GM18511 (cell line): ENCODE measurements at regions not wholly inside any gene's neighbourhood (a gene's known extent, or its start where the extent isn't known, plus 50 kb on each side); places are given as distances from the start of the nearest gene placed in this dataset.

Source experiments
- ATAC-seq: cut with Tn5 transposase; IDR thresholded peaks from one replicate; pipeline ENCODE4 v1.9.1; 2021; ENCODE audit warnings: mild to moderate bottlenecking, moderate library complexity; ENCODE audit not compliant: unreplicated experiment

DNA sequence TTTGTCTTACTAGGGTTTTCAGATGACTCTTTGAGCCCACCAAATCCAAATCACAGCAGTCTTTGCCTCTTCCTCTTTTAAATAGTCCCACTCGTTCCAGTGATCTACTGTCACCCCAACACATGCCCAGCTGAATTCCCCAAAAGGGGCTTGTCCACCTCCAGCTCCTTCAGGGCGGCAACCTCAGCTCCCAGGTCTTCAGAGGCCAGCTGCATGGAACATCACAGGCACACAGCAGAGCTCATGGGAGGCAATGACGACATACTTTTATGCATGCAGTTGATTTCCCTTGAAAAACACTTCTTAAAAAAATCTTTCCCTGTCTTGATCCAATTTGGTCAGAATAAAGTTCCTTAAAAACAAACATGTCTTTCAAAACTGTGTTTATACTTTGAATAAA is 244.3 kb upstream of the NR2F2 start:
- ATAC-seq = no peak

DNA sequence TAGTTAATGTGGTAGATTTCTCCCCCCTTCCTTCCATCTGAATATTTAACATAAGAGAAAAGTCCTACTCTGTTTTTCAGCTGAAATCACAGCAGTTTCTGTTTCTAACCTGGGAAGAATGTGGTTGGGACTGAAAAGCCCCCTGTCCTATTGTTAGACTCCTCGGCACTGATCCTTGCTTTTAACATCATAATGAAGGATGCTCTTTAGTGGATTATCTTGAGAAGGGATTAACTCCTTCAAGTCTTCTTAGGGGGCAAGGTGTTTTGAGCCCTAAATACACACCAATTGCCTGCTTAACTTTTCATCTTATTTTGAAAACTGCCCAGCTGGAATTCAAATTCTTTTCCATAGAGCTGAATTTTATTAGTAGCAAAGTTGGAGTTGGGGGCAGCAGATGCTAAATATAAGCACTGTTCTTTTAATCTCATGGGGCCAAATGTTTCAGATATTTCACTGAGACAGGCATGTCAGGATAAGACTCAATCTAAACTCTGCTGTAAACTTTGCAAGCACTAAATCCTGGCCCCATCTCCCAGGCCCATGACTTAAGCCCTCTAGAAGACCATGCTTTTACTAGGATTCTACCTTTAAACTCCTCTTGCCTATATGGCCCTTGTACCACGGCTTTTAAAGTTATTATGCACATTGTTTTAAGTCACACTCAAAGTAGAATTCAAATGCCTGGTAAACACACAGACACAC is 243.2 kb upstream of the NR2F2 start:
- no peak for ATAC-seq

DNA sequence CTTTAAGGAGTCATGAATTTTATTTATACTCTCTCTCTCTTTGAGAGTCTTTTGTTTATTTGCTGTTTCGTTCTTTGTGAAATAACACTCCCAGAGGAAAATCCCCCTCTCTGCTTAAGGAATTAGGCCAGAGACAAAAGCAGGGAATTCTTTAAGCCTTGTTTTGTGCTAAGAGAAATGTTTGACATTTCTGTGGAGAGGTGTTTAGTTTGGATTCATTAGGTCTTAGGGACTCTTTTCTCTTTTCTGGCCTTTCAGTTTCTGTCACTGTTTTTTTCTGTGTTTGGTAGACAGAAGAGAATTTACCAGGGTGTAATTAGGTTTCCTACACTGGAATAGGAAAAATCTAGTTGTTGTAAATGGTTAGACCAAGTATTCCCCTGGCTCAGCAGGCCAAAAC is 241.8 kb upstream of the NR2F2 start:
- ATAC-seq = no peak

DNA sequence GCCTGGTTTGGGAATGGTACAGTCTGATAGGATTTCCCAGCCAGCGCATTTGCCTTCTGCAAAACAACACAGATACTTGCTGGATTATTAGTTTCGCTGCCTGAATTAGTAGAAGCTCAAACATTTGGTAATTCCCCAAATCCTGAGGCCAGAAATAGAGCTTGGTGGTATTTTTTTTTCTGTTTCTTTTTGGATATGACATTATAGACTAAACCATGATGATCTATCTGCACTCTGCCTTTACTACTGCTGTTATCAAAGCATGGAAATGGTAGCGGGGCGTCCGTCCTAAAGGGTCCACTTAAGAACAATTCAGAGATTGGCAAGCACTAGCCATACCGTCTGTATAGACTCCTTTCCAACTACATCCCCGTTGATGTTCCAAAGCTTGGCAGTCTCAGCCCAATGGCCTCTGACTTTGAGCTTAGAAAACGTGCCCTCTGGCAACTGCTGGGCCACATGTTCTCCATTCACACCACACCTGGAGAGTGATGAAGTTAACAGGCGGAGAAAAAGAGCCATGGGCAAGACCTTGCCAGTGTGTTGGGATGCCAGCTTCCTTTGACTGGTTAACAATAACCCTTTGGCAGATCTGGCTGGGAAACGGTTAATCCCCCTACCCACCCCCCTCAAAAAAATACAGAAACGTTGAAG is 241.0 kb upstream of the NR2F2 start:
- ATAC-seq = no peak

DNA sequence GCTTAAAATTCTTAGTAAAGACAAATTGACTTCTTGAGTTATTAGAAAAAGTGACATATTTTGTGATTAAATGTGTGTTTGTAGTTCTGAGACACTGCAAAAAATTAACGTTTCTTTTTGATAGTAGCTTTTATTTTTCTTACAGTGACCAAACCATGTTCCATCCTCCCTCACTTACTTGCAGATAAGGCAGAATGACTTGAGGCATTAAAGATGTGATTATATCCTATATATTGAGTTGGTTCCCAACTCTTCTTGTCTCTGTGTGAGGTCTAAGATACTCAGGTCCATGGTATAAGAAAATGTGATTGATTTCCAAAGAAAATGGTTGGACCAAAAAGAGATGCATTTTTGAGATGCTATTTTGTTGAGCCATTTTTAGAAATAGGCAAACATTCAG is 238.3 kb upstream of the NR2F2 start:
- no peak for ATAC-seq

DNA sequence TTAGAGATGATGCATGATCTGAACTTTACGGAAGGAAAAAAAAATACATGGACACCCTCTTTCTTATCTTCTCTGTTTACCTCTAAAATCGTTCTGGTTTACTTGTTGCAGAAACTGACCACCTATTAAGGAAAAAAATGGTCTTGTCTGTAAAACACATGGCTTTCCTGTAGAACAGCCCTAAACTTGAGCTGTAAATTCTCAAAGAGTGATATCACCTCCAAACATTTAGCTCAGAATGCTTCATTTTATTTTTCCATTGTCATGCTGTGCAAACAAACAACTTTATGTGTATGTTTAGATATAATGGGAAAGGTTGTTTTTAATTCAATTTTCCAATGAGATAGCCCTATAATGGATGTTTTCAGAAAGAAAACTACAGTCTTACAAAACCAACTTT is 237.4 kb upstream of the NR2F2 start:
- no peak for ATAC-seq

DNA sequence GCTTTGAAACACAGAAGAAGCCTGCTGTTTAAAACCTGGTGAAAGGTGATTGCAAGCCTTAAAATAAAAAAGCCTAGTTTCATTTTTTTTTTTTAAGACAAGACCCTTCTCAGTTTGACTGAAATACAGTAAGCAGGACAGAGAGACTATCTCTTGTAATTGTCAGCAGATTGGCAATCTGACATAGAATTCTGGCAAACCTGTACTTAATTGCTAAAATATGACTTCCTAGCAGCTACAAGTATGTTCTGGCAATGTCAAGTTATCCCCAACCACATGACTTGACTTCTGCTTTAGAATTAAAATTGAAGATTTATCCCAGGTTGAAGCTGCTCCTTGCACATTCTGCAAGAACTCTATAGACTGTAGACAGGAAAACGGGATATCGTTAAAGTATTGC is 232.8 kb upstream of the NR2F2 start:
- no peak for ATAC-seq

DNA sequence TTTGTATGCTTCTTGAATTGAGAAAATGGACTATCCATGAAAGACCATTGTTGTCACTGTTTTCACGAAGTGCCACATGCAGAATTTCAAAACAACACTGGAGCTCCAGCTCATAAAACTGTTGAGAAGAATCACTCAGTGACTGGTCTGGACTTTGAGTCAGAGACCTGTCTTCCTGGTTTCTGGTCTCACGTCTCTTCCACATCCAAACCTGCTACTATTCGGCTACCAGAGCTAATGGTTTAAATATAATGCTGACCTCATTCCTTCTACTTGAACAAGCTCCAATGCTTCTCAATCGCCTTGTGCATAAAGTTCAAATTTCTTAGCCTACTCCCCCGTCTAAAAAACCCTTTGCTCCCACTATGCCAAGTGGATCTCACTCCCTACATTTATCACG is 227.9 kb upstream of the NR2F2 start:
- no peak for ATAC-seq

DNA sequence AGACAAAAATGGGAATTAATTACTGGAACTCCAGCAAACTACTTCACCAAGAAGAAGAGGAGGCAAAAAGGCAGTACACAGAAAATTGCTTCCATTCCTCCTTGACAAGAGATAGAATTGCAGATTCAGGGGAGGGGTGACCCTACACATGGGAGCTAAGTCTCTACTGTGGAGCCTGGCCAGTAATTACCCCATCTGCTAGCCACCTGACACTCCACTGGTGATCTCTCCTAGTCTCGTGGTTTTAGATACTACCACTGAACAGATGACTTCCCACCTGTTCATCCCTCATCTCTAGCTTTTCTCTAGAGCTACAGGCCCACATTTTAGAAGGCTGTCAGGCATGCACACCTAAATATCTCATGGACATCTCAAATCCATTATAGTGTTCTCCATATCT is 224.3 kb upstream of the NR2F2 start:
- no peak for ATAC-seq

DNA sequence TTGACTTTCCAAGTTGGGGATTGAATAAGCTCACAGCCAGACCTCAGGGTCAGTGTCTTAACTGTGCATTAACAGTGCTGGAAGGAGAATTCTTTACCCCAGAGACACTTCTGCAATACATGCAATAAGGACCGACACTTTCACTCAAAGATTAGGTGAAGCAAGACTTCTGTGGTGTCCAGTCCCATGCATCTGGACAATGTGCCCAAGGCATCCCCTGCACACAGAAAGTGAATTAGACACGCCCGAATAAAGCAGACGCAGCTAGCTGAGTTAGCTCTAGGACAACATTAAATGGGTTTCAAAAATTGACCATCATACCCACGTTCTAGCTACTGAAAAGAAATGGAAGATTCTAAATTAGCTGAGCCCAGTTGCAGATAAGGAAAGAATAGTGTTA is 223.9 kb upstream of the NR2F2 start:
- no peak for ATAC-seq

DNA sequence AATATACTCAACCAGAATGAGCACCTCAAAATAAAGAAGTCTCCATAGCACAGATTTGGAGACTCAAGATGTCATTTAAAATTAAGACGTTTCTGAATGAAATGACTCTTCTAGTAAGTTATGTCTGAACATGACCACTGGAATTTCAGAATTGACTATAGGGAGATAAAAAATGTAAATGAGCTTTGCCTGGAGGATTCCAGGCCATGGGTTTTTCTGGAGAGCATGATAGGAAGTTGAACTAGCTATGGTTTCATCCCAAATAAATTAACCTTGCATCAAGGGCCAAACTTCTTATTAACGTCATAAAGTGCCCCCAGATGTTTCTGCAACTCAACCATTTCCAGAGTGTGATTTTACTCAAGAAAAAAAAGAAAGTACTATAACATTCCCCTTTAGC is 222.6 kb upstream of the NR2F2 start:
- ATAC-seq = no peak

DNA sequence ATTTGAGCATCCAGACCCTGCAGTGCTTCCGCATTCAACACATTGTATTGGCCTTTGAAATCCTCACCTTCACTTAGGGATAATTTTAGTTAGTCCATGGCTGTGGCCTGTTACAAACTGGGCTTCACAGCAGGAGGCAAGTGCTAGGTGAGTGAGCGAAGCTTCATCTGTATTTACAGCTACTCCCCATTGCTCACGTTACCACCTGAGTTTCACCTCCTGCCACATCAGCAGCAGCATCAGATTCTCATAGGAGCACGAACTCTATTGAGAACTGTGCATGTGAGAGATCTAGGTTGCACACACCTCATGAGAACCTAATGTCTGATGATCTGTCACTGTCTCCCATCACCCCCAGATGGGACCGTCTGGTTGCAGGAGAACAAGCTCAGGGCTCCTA is 222.1 kb upstream of the NR2F2 start:
- no peak for ATAC-seq

DNA sequence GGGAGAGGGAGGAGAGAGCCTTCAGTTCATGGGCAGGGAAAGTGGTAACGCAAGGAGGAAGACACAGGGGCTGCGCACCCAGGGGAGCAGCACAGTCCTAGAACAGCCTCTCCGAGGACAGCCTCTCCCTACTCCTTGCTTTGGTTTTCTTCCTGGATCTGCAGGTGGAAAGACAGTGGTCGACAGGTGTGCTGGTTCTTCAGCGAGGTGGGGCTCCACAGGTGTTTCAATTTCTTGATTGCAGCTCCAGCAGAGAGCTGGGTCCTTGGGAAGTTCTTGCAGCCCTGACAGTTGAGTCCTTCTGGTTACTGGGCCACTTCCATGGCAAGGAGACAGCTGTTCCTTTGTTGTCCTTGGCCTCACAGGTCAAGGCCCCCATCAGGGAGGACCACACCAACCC is 220.7 kb upstream of the NR2F2 start:
- no peak for ATAC-seq

DNA sequence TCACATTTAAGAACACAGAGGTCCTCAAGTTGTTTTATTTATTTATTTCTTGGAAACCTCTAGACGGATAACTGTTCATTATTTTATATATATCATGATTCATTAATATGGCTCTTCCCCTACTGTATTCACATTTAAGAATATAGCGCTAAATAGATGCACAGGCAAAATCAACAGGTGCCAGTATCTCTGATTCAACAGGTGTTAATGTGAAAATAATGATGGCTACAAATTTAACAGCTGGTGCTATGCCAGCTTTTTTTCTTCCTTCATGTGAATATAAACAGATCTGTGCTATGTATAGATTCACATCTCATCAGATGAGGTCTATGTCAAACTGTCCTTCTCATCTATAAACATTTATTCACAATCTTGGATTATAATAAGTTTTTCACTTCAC is 218.5 kb upstream of the NR2F2 start:
- ATAC-seq = no peak

DNA sequence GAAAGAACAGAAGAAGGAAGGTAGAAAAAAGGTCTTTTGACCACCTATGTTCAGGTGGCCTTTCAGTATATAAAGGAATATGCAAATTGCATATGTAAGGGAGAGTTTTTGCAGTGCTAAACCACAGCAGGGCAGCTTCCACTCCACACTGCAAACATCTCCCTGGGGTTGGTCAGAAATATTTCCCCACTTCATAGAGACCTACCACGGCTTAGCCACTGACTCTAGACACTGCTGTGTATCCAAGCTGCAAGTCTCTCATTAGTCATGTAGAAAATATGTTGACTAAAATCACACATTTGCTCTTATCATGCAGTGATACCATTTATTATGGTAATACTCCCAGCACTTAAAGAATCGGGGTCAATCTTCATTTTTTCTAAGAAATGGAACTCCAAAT is 214.9 kb upstream of the NR2F2 start:
- no peak for ATAC-seq

DNA sequence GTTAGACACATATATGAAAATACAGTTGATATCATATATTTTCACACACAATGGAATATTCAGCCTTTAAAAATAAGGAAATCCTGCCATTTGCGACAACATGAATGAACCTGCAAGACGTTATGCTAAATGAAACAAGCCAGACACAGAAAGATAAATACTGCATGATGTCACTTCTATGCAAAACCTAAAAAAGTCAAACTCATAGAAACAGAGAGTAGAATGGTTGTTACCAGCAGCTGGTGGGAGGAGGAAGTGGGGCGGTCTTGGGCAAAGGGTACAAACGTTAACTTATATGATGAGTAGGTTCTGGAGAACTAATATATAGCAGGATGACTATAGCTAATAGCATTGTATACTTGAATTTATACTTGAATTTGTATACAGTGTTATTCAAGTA is 213.2 kb upstream of the NR2F2 start:
- ATAC-seq = no peak

DNA sequence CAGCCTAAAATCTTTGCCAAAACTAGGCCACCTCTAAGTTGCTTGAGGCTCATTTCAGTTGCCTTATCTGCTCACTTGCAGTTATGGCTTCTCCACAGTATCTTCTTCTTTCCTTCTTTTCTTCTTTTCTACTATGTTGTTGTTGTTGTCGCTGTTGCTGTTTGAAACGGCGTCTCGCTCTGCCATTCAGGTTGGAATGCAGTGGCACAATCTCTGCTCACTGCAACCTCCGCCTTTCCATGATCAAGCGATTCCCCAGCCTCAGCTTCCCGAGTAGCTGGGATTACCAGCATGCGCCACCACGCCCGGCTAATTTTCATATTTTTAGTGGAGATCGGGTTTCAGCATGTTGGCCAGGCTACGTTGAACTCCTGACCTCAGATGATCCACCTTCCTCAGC is 210.8 kb upstream of the NR2F2 start:
- no peak for ATAC-seq

DNA sequence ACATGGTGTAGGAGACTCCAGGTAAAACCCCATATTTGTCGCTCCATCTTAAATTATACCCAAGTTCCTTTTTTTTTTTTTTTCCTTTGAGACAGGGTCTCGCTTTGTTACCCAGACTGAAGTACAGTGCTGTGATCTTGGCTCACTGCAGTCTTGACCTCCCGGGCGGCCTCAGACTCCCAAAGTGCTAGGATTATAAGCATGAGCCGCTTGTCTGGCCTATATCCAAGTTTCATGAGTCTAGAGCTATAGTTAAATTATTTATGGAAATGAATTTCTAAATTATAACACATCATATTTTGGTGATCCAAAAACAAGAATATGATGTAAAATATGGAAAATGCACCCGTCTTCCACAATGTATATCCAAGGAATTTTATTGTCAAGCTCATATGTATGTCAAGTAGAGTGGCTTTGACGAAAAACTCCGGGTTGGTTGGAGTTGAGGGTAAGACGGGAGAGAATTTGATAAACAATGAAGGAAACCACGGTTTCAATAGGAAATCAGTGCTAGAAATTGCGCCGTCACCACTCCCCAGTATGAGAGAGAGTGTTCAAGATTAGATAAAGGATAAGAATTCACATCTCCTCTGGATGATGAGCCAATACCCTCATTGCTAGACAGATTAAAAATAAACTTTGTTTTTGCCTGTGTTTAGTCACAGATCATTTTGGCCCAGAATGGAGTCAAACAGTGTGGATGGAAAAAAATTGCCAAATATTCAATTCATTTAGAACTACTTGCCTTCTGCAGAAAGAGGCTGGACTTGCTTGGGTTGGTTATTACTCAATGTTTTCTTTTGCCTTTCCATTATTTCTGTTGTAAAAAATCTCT is 209.2 kb upstream of the NR2F2 start:
- ATAC-seq = no peak

DNA sequence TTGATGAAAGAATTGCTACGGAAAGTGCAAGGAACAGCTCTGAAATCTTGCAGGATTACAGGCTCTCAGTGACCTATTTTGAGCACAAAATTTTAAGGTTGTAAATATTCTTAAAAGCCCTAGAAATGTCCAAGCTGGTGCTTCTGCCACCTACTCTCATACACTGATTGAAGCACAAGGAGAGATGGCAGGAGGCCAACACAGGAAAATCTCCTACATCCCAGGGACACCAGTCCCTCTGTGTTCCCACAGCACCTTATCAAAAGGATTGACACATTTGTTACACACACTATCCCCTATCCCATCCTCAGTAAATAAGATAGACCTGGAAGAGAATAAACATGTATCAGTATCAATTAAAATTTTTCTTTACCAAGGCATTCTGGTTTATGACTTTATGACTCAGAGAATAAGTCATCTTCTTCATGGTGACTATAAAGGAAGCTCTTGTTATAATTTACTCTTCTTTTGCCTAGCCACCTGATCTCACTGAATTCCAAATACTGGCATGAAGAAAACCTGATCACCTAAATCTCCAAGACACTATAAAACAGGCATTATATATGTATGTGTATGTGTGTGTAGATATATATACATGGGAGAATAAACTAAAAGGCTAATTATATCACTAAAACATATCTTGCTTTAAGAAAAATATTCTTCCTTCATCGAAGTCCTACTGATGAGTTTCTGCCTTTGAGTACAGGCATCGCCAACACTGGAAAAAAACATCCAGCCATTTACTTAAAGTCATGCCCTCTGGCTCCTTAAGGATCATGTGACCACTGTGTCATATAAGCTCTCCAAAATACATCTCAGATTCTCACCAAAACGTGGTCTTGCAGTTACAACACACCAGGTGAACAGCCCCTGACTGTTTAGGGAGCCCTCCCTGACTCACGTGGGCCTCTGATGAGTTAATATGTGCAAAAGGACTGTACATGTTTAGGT is 208.1 kb upstream of the NR2F2 start:
- ATAC-seq = no peak

DNA sequence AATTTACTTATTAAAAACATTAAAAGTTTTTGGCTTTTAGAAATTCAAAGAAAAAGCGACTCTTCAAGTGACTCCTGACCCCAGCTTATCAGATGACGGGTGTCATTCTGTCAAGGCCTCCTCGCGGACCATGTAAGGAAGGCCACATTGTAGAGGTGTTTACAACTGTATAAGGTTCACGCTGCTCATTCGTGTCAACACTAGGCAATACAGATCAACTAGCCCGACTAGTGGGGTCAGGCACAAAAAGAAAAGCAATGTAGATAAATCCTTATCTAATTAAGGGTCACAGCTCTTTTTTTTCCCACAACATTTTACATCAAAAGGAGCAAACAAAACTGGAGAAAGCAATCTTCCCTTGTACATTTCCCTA is 207.5 kb upstream of the NR2F2 start:
- no peak for ATAC-seq

DNA sequence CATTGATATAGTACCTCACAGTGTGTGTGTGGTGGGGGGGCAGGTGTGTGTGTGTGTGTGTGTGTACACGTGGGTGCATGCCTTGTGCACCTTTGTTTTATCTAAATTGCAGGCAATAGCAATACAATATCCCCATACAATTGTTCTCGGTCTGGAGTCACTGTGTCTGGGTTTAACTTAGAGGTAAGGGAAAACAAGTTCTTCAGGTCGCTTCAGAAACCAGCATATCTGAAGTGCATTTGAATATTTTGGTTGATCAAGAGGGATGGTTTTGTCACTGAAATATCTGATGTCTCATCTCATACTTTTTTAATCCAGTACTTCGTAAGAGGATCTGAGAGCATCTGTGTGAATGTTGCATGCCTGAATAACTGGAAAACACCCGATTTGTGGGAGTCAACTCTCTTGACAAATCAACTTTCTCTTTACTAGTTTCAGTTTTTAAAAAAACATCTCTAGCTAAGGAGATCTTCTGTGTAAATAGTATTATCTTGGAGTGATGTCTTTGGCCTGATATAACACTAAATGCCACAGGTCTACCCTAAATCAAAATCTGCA is 206.8 kb upstream of the NR2F2 start:
- no peak for ATAC-seq
